ENCODE measurements at regions not wholly inside any gene's neighbourhood (a gene's known extent, or its start where the extent isn't known, plus 50 kb on each side); places are given as distances from the start of the nearest gene placed in this dataset.

- Histone ChIP-seq H3K9me3 (ENCODE audit: low read depth, low read length) (no peaks in the 10 kb centered on the region), H3K4me3 (no peak overlapping the region), H3K9ac (ENCODE audit: insufficient read length) (no peak overlapping the region), H3K36me3 (ENCODE audit: insufficient read depth, low read length) (no peaks in the 10 kb centered on the region), H3K27ac (no peak overlapping the region)
- DNase-seq (ENCODE audit: low read depth, low spot score), result no peak
- TF ChIP-seq FOXP2 (optimal IDR thresholded peaks at IDR 0.05; ENCODE audit: control extremely low read depth, extremely low read length, insufficient read depth), result no peak
- no peak for TF ChIP-seq EZH2 (IDR thresholded peaks at IDR 0.05)
- TF ChIP-seq POLR2AphosphoS5 (IDR thresholded peaks at IDR 0.05; ENCODE audit: borderline replicate concordance, low read depth, low read length), result no peak
Observed at GRCh38 chr5:106202035-106202434, 1468.7 kb downstream of the EFNA5 start.

- Histone ChIP-seq H3K27ac (no peak overlapping the region), H3K9me3 (ENCODE audit: low read depth, low read length) (no peaks in the 10 kb centered on the region), H3K4me3 (no peak overlapping the region), H3K36me3 (ENCODE audit: insufficient read depth, low read length) (no peaks in the 10 kb centered on the region), H3K9ac (ENCODE audit: insufficient read length) (no peak overlapping the region)
- DNase-seq (ENCODE audit: low read depth, low spot score), result no peak
- TF ChIP-seq POLR2AphosphoS5 (IDR thresholded peaks at IDR 0.05; ENCODE audit: borderline replicate concordance, low read depth, low read length) (no peak), EZH2 (IDR thresholded peaks at IDR 0.05) (no peak), FOXP2 (optimal IDR thresholded peaks at IDR 0.05; ENCODE audit: control extremely low read depth, extremely low read length, insufficient read depth) (no peak)
Observed at GRCh38 chr5:106200971-106201370, 1469.8 kb downstream of the EFNA5 start.

GRCh38 chr5:106195679-106196474 is 1474.9 kb downstream of the EFNA5 start:
- no peaks in the 10 kb centered on the region for H3K36me3 ChIP-seq (ENCODE audit: insufficient read depth, low read length)
- no peak overlapping the region for H3K9ac ChIP-seq (ENCODE audit: insufficient read length)
- H3K4me3 ChIP-seq, result no peak overlapping the region
- no peak overlapping the region for H3K27ac ChIP-seq
- no peak for DNase-seq (ENCODE audit: low read depth, low spot score)
- no peaks in the 10 kb centered on the region for H3K9me3 ChIP-seq (ENCODE audit: low read depth, low read length)
- no peak for TF ChIP-seq POLR2AphosphoS5 (IDR thresholded peaks at IDR 0.05; ENCODE audit: borderline replicate concordance, low read depth, low read length)
- TF ChIP-seq EZH2 (IDR thresholded peaks at IDR 0.05), result no peak
- TF ChIP-seq FOXP2 (optimal IDR thresholded peaks at IDR 0.05; ENCODE audit: control extremely low read depth, extremely low read length, insufficient read depth), result no peak

- no peak overlapping the region for H3K9ac ChIP-seq (ENCODE audit: insufficient read length)
- DNase-seq (ENCODE audit: low read depth, low spot score), result no peak
- no peaks in the 10 kb centered on the region for H3K9me3 ChIP-seq (ENCODE audit: low read depth, low read length)
- H3K27ac ChIP-seq, result no peak overlapping the region
- H3K4me3 ChIP-seq, result no peak overlapping the region
- TF ChIP-seq EZH2 (IDR thresholded peaks at IDR 0.05) (no peak), POLR2AphosphoS5 (IDR thresholded peaks at IDR 0.05; ENCODE audit: borderline replicate concordance, low read depth, low read length) (no peak), FOXP2 (optimal IDR thresholded peaks at IDR 0.05; ENCODE audit: control extremely low read depth, extremely low read length, insufficient read depth) (no peak)
- H3K36me3 ChIP-seq (ENCODE audit: insufficient read depth, low read length), result no peaks in the 10 kb centered on the region
Observed at GRCh38 chr5:106189121-106189809, 1481.5 kb downstream of the EFNA5 start.

GRCh38 chr5:106185661-106186081 is 1485.1 kb downstream of the EFNA5 start:
- Histone ChIP-seq H3K9ac (ENCODE audit: insufficient read length) (no peak overlapping the region), H3K4me3 (no peak overlapping the region), H3K9me3 (ENCODE audit: low read depth, low read length) (no peaks in the 10 kb centered on the region), H3K36me3 (ENCODE audit: insufficient read depth, low read length) (no peaks in the 10 kb centered on the region), H3K27ac (no peak overlapping the region)
- DNase-seq (ENCODE audit: low read depth, low spot score), result no peak
- TF ChIP-seq POLR2AphosphoS5 (IDR thresholded peaks at IDR 0.05; ENCODE audit: borderline replicate concordance, low read depth, low read length) (no peak), FOXP2 (optimal IDR thresholded peaks at IDR 0.05; ENCODE audit: control extremely low read depth, extremely low read length, insufficient read depth) (no peak), EZH2 (IDR thresholded peaks at IDR 0.05) (no peak)

DNA sequence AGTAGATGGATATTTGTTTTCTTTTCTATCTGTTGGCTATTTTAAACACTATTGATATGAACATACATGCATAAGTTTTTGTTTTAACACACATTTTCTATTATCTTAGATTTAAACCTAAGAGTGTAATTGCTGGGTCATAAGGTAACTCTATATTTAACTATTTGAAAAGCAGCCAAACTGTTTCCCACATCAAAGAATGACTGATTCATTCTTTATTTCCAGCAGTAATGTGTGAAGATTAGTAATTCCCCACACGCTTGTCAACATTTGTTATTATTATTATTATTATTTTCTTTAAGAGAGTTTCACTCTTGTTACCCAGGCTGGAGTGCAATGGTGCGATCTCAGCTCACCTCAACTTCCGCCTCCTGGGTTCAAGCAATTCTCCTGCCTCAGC is 1495.8 kb downstream of the EFNA5 start:
- Histone ChIP-seq H3K4me3 (no peak overlapping the region), H3K9ac (ENCODE audit: insufficient read length) (no peak overlapping the region), H3K36me3 (ENCODE audit: insufficient read depth, low read length) (no peaks in the 10 kb centered on the region), H3K9me3 (ENCODE audit: low read depth, low read length) (no peaks in the 10 kb centered on the region; the same call in 1 of the 2 replicates), H3K27ac (no peak overlapping the region)
- no peak for DNase-seq (ENCODE audit: low read depth, low spot score)
- TF ChIP-seq POLR2AphosphoS5 (IDR thresholded peaks at IDR 0.05; ENCODE audit: borderline replicate concordance, low read depth, low read length) (no peak), FOXP2 (optimal IDR thresholded peaks at IDR 0.05; ENCODE audit: control extremely low read depth, extremely low read length, insufficient read depth) (no peak), EZH2 (IDR thresholded peaks at IDR 0.05) (no peak)

- DNase-seq (ENCODE audit: low read depth, low spot score), result no peak
- no peak for TF ChIP-seq POLR2AphosphoS5 (IDR thresholded peaks at IDR 0.05; ENCODE audit: borderline replicate concordance, low read depth, low read length)
- TF ChIP-seq EZH2 (IDR thresholded peaks at IDR 0.05), result no peak
- no peak overlapping the region for H3K9ac ChIP-seq (ENCODE audit: insufficient read length)
- H3K4me3 ChIP-seq, result no peak overlapping the region
- no peaks in the 10 kb centered on the region for H3K36me3 ChIP-seq (ENCODE audit: insufficient read depth, low read length)
- H3K9me3 ChIP-seq (ENCODE audit: low read depth, low read length), result no peaks in the 10 kb centered on the region
- H3K27ac ChIP-seq, result no peak overlapping the region
Observed at GRCh38 chr5:106172681-106173532, 1497.8 kb downstream of the EFNA5 start.

DNA sequence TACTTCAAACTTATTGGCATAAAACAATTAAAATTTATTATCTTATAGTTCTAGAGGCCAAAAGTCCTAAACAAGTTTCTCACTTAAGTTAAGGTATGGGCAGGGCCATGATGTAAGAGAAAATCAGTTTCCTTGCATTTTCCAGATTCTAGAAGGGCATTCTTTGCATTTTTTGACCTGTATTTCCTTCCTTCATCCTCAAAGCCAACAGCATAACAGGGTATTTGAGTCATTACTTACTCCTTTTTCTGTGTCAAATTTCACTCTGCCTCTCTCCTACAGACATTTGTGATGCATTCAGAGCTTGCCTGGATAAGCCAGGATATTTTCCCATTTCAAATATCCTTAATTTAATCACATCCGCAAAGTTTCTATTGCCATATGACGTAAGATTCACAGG is 1499.0 kb downstream of the EFNA5 start:
- Histone ChIP-seq H3K9me3 (ENCODE audit: low read depth, low read length) (no peaks in the 10 kb centered on the region), H3K27ac (no peak overlapping the region), H3K4me3 (no peak overlapping the region), H3K9ac (ENCODE audit: insufficient read length) (no peak overlapping the region), H3K36me3 (ENCODE audit: insufficient read depth, low read length) (no peaks in the 10 kb centered on the region)
- DNase-seq (ENCODE audit: low read depth, low spot score), result no peak
- TF ChIP-seq POLR2AphosphoS5 (IDR thresholded peaks at IDR 0.05; ENCODE audit: borderline replicate concordance, low read depth, low read length) (no peak), EZH2 (IDR thresholded peaks at IDR 0.05) (no peak), FOXP2 (optimal IDR thresholded peaks at IDR 0.05; ENCODE audit: control extremely low read depth, extremely low read length, insufficient read depth) (no peak)

All from SK-N-MC (cell line).